Neural progenitor cell (in vitro differentiated cells): ENCODE measurements at regions not wholly inside any gene's neighbourhood (a gene's known extent, or its start where the extent isn't known, plus 50 kb on each side); places are given as distances from the start of the nearest gene placed in this dataset.

Experiments used
- DNase-seq: peaks from one replicate; pipeline ENCODE4 v3.0.0-alpha.2; 2016; ENCODE audit warnings: low spot score
- H2AFZ ChIP-seq: fragments of 200-600 bp; sonication (generic); replicated peaks from 2 replicates; pipeline ENCODE4 v1.6.1; 2016; ENCODE audit warnings: antibody characterized with exemption
- H3F3A ChIP-seq: fragments of 200-600 bp; sonication (generic); 2 replicates; pipeline ENCODE4 v1.6.1; 2016; ENCODE audit warnings: antibody characterized with exemption, low read depth
- H3K27ac ChIP-seq: fragments of 200-600 bp; sonication (generic); 2 replicates; pipeline ENCODE4 v1.5.1; 2016; ENCODE audit warnings: mild to moderate bottlenecking
- H3K27me3 ChIP-seq: fragments of 200-600 bp; sonication (generic); 2 replicates; pipeline ENCODE4 v1.6.1; 2016; ENCODE audit warnings: mild to moderate bottlenecking, moderate library complexity
- H3K36me3 ChIP-seq: fragments of 200-600 bp; sonication (generic); 2 replicates; pipeline ENCODE4 v1.5.1; 2016
- H3K4me1 ChIP-seq: fragments of 200-600 bp; sonication (generic); 2 replicates; pipeline ENCODE4 v1.6.1; 2016; ENCODE audit warnings: mixed run types
- H3K4me2 ChIP-seq: fragments of 200-600 bp; sonication (generic); 2 replicates; pipeline ENCODE4 v1.6.1; 2016
- H3K4me3 ChIP-seq: fragments of 200-600 bp; sonication (generic); 2 replicates; pipeline ENCODE4 v1.5.1; 2016
- H3K79me2 ChIP-seq: fragments of 200-600 bp; sonication (generic); 2 replicates; pipeline ENCODE4 v1.6.1; 2016; ENCODE audit warnings: low read depth
- H3K9ac ChIP-seq: fragments of 200-600 bp; sonication (generic); 2 replicates; pipeline ENCODE4 v1.6.1; 2016
- H3K9me3 ChIP-seq: fragments of 200-600 bp; sonication (generic); 2 replicates; pipeline ENCODE4 v1.5.1; 2016; ENCODE audit warnings: low read depth
- H4K20me1 ChIP-seq: fragments of 200-600 bp; sonication (generic); 2 replicates; pipeline ENCODE4 v1.6.1; 2016; ENCODE audit warnings: low read depth
- H3K27ac Mint-ChIP-seq: 3 replicates; pipeline ENCODE4 v1.8.0; 2021; ENCODE audit warnings: mixed read lengths
- H3K27me3 Mint-ChIP-seq: 2 replicates; pipeline ENCODE4 v1.8.0; 2022; ENCODE audit warnings: low read depth, mild to moderate bottlenecking, inconsistent platforms, moderate library complexity, mixed read lengths; ENCODE audit not compliant: insufficient read depth
- H3K36me3 Mint-ChIP-seq: 3 replicates; pipeline ENCODE4 v1.8.0; 2021; ENCODE audit warnings: mixed read lengths
- H3K4me1 Mint-ChIP-seq: 3 replicates; pipeline ENCODE4 v1.8.0; 2021; ENCODE audit warnings: mixed read lengths
- H3K4me3 Mint-ChIP-seq: 3 replicates; pipeline ENCODE4 v1.8.0; 2021; ENCODE audit warnings: mild to moderate bottlenecking, moderate library complexity, mixed read lengths
- H3K9me3 Mint-ChIP-seq: 3 replicates; pipeline ENCODE4 v1.8.0; 2020; ENCODE audit warnings: mixed read lengths
- EZH2 ChIP-seq: fragments of 200-600 bp; sonication (generic); IDR thresholded peaks from 2 replicates; pipeline ENCODE4 v1.6.1; 2017; ENCODE audit warnings: antibody characterized with exemption, mild to moderate bottlenecking, moderate library complexity
- EZH2phosphoT487 ChIP-seq: fragments of 200-600 bp; sonication (generic); IDR thresholded peaks from 2 replicates; pipeline ENCODE4 v1.6.1; 2017; ENCODE audit warnings: antibody characterized with exemption
- TF ChIP-seq, protein P1 (sequence below): fragments of 200-600 bp; sonication (generic); IDR thresholded peaks from 2 replicates; pipeline ENCODE4 v1.5.1; 2017; ENCODE audit warnings: antibody characterized with exemption, mild to moderate bottlenecking

DNA sequence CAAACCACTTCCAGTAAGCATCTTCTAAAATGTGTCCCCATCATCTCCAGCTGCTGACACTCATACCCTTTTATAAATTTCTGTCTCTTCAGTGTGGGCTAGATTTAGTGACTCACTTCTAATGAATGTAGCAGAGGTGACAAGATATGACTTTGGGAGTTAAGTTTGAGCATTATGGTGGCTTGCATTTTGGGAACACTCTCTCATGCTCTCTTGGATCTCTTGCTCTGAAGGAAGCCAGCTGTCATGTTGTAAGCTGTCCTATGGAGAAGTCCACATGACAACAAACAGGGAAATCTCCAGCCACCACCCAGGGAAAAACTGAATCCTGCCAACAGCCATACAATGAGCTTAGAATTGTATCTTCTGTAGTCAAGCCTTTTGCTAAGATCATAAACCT lies 691.3 kb upstream of the PCDH7 start:
- no peak for TF ChIP-seq EZH2
- TF ChIP-seq EZH2phosphoT487: no peak
- TF ChIP-seq, protein P1, sequence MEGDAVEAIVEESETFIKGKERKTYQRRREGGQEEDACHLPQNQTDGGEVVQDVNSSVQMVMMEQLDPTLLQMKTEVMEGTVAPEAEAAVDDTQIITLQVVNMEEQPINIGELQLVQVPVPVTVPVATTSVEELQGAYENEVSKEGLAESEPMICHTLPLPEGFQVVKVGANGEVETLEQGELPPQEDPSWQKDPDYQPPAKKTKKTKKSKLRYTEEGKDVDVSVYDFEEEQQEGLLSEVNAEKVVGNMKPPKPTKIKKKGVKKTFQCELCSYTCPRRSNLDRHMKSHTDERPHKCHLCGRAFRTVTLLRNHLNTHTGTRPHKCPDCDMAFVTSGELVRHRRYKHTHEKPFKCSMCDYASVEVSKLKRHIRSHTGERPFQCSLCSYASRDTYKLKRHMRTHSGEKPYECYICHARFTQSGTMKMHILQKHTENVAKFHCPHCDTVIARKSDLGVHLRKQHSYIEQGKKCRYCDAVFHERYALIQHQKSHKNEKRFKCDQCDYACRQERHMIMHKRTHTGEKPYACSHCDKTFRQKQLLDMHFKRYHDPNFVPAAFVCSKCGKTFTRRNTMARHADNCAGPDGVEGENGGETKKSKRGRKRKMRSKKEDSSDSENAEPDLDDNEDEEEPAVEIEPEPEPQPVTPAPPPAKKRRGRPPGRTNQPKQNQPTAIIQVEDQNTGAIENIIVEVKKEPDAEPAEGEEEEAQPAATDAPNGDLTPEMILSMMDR: no peak
- no peak overlapping the region for H2AFZ ChIP-seq
- no peak for DNase-seq

DNA sequence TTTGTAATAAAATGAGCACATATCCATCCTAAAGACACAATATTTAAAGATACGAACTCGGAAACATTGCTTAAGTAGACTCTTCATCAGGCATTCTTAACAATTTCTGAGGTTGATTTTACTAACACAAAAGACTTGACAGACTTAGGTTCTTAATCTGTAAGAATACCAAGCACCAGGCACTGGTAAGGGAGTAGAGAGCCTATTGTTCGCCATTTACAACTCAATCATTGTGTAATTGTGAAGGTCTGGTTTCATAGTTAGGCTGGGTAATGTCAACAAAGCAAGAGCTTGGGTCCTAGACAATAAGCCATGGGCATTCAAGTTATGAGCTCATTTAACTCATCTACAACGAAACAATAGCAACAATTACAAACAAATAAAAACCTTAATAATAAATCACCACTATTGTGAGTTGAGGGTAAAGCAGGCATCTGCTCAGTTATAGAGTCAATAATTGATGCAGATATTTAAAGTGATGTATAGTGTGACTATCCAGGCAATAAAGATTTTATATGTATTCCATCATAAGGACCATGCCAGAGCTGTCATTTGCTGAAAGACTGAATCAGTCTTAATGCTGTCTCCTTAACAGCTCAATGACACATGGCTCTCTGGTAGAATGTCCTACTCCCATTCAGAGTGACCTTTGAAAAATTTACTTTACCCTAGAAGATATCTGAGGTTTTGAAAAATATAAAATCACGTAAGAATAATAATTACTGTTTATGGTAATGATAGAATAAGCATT lies 664.0 kb upstream of the PCDH7 start:
- H3K27me3 ChIP-seq: no peaks in the 10 kb centered on the region
- Mint-ChIP-seq H3K4me3 (no peak overlapping the region), H3K27ac (no peak overlapping the region), H3K36me3 (no peaks in the 10 kb centered on the region), H3K9me3 (no peaks in the 10 kb centered on the region), H3K27me3 (no peaks in the 10 kb centered on the region), H3K4me1 (no peaks in the 10 kb centered on the region)
- H3K4me1 ChIP-seq: peaks cover 13% of the 10 kb centered on the region
- H2AFZ ChIP-seq: no peak overlapping the region
- no peak for TF ChIP-seq EZH2
- TF ChIP-seq, protein P1: no peak
- no peak for TF ChIP-seq EZH2phosphoT487
- H3K79me2 ChIP-seq: no peaks in the 10 kb centered on the region
- H3F3A ChIP-seq: no peaks in the 10 kb centered on the region
- no peak overlapping the region for H3K4me3 ChIP-seq
- H3K27ac ChIP-seq: no peak overlapping the region
- H4K20me1 ChIP-seq: no peaks in the 10 kb centered on the region
- H3K9ac ChIP-seq: no peak overlapping the region
- peak; percentile 58 for DNase-seq
- H3K36me3 ChIP-seq: no peaks in the 10 kb centered on the region
- H3K4me2 ChIP-seq: peak overlapping the region; percentile 19
- H3K9me3 ChIP-seq: no peaks in the 10 kb centered on the region

More for the DNA sequence above, 691.3 kb upstream of the PCDH7 start:
- Histone ChIP-seq H3K9me3 (no peaks in the 10 kb centered on the region), H3K79me2 (no peaks in the 10 kb centered on the region), H3K27me3 (no peaks in the 10 kb centered on the region), H3K4me1 (no peaks in the 10 kb centered on the region), H3K4me2 (no peak overlapping the region), H3K9ac (no peak overlapping the region), H3K4me3 (no peak overlapping the region), H4K20me1 (no peaks in the 10 kb centered on the region), H3K27ac (no peak overlapping the region), H3F3A (no peaks in the 10 kb centered on the region), H3K36me3 (no peaks in the 10 kb centered on the region)
- Mint-ChIP-seq H3K4me3 (no peak overlapping the region), H3K36me3 (no peaks in the 10 kb centered on the region), H3K9me3 (no peaks in the 10 kb centered on the region), H3K27me3 (no peaks in the 10 kb centered on the region), H3K27ac (no peak overlapping the region), H3K4me1 (no peaks in the 10 kb centered on the region)

DNA sequence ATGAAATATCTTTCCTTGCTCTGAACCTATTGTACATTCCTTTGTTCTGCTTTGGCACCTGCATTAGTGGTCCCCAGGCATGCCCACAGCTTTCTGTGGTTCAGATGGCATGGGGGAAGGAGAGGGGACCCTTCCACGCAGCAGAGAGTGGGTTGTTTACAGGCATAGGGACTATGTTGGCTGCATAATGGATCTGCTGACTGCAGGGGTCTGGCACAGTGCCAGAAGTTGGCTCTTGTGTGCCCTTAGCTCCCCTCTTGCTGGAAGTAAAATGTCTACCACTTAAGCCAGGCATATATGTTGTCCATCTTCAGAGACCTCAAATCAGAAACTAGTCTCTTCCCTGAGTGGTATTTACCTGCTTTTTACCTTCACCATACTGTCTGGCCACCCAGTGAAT lies 651.9 kb upstream of the PCDH7 start:
- TF ChIP-seq EZH2 (no peak), EZH2phosphoT487 (no peak)
- TF ChIP-seq, protein P1: no peak
- H3K4me3 ChIP-seq: no peak overlapping the region
- H3K36me3 Mint-ChIP-seq: no peaks in the 10 kb centered on the region
- no peaks in the 10 kb centered on the region for H3K27me3 Mint-ChIP-seq
- no peaks in the 10 kb centered on the region for H3K36me3 ChIP-seq
- H3K4me1 ChIP-seq: no peaks in the 10 kb centered on the region
- no peak overlapping the region for H3K4me3 Mint-ChIP-seq
- no peak overlapping the region for H2AFZ ChIP-seq
- H3K4me2 ChIP-seq: no peak overlapping the region
- H3K4me1 Mint-ChIP-seq: no peaks in the 10 kb centered on the region
- no peak for DNase-seq
- H4K20me1 ChIP-seq: no peaks in the 10 kb centered on the region
- H3K79me2 ChIP-seq: no peaks in the 10 kb centered on the region
- no peaks in the 10 kb centered on the region for H3K9me3 ChIP-seq
- H3K27ac ChIP-seq: no peak overlapping the region
- no peak overlapping the region for H3K9ac ChIP-seq
- H3K27me3 ChIP-seq: no peaks in the 10 kb centered on the region
- H3K27ac Mint-ChIP-seq: no peak overlapping the region
- no peaks in the 10 kb centered on the region for H3K9me3 Mint-ChIP-seq
- H3F3A ChIP-seq: no peaks in the 10 kb centered on the region
